ENCODE measurements at regions not wholly inside any gene's neighbourhood (a gene's known extent, or its start where the extent isn't known, plus 50 kb on each side); places are given as distances from the start of the nearest gene placed in this dataset.

DNA sequence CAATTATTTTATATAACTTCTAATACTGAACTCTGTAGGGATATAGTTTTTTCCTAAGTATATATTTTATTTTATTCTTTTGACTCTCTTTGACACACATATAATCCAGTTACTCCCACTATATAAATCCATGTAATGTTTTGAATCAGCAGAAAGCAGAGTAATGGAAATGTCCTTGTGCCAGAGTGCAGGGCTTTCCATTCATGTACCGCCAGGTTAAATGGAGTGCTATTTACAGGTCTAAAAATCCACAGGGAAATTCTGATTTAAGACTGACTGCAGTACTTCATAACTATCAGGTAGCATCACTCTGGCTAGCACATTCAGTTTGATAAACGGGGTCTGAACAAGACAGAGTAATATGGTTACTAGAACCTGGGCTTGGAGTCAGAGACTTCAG is 626.8 kb downstream of the COL12A1 start:
- no peak overlapping the region for H3K9ac ChIP-seq (ENCODE audit: low read length)
- no peak overlapping the region for H2AFZ ChIP-seq (ENCODE audit: low read length)
- no peak overlapping the region for H3K4me2 ChIP-seq (ENCODE audit: low read length)
- no peaks in the 10 kb centered on the region for H3K36me3 ChIP-seq (ENCODE audit: insufficient read depth, low read length)
- H3K79me2 ChIP-seq (ENCODE audit: insufficient read depth, low read length): no peaks in the 10 kb centered on the region
- H3K9me3 ChIP-seq (ENCODE audit: low read length): no peaks in the 10 kb centered on the region
- no peaks in the 10 kb centered on the region for H3F3A ChIP-seq (ENCODE audit: insufficient read depth, low read length)
- no peak overlapping the region for H3K4me3 ChIP-seq (ENCODE audit: low read depth, low read length, poor library complexity, severe bottlenecking)
- H3K4me1 ChIP-seq (ENCODE audit: insufficient read depth, low read length, severe bottlenecking): no peaks in the 10 kb centered on the region
- TF ChIP-seq EZH2 (IDR thresholded peaks at IDR 0.05; ENCODE audit: borderline replicate concordance, low read length) (no peak), CTCF (IDR thresholded peaks at IDR 0.05; ENCODE audit: low read length) (no peak)
- H3K27ac ChIP-seq (ENCODE audit: low read depth, low read length, poor library complexity, severe bottlenecking): no peak overlapping the region
- no peaks in the 10 kb centered on the region for H4K20me1 ChIP-seq (ENCODE audit: insufficient read depth, low read length)
- H3K9me2 ChIP-seq (ENCODE audit: low read depth, low read length): no peaks in the 10 kb centered on the region
- H3K27me3 ChIP-seq (ENCODE audit: insufficient read depth, low read length): no peaks in the 10 kb centered on the region

DNA sequence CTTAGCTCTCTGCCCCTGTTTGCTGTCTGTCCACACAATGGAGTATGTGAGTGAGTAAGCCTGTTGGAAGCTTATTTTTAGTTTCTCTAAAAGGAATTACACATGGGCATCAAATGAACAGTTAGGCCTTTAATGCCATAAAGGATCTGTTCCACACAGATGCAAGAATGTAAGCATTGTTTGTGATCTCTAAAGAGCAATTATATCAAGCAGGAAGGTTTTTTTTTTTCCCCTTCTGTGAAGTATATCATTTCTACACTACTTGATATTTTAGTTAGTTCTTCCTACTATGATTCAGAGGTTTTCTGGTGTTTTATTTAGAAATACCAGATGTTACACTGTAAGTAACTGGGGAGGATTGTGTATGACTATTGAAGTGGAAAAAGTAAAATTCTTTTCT is 627.5 kb downstream of the COL12A1 start:
- no peaks in the 10 kb centered on the region for H3K9me3 ChIP-seq (ENCODE audit: low read length)
- H3K36me3 ChIP-seq (ENCODE audit: insufficient read depth, low read length): no peaks in the 10 kb centered on the region
- no peak overlapping the region for H3K4me3 ChIP-seq (ENCODE audit: low read depth, low read length, poor library complexity, severe bottlenecking)
- H3K4me1 ChIP-seq (ENCODE audit: insufficient read depth, low read length, severe bottlenecking): no peaks in the 10 kb centered on the region
- TF ChIP-seq CTCF (IDR thresholded peaks at IDR 0.05; ENCODE audit: low read length) (no peak), EZH2 (IDR thresholded peaks at IDR 0.05; ENCODE audit: borderline replicate concordance, low read length) (no peak)
- H3K27ac ChIP-seq (ENCODE audit: low read depth, low read length, poor library complexity, severe bottlenecking): no peak overlapping the region
- no peak overlapping the region for H3K4me2 ChIP-seq (ENCODE audit: low read length)
- no peaks in the 10 kb centered on the region for H4K20me1 ChIP-seq (ENCODE audit: insufficient read depth, low read length)
- no peaks in the 10 kb centered on the region for H3K27me3 ChIP-seq (ENCODE audit: insufficient read depth, low read length)
- H3K79me2 ChIP-seq (ENCODE audit: insufficient read depth, low read length): no peaks in the 10 kb centered on the region
- no peak overlapping the region for H3K9ac ChIP-seq (ENCODE audit: low read length)
- H2AFZ ChIP-seq (ENCODE audit: low read length): no peak overlapping the region
- no peaks in the 10 kb centered on the region for H3F3A ChIP-seq (ENCODE audit: insufficient read depth, low read length)
- H3K9me2 ChIP-seq (ENCODE audit: low read depth, low read length): no peaks in the 10 kb centered on the region

DNA sequence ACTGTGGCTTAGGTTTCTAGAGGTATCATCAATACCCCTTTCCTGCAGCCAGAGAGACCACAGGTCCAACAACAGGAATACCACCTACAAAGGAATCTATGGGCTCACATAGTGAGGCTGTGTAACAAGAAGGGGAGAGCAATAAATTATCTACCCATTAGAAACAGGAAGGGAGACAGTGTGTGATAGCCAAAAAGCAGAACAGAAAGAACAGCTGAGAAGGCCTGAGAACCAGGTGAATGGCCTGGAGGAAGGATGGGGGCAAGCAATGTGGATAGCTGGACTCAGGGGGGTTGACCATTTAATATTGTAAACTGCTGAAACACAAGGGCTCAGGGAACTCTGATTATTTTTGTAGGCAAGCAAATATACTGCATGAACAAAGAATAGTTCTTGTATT is 628.2 kb downstream of the COL12A1 start:
- Histone ChIP-seq H3K4me2 (ENCODE audit: low read length) (no peak overlapping the region), H3K27me3 (ENCODE audit: insufficient read depth, low read length) (no peaks in the 10 kb centered on the region), H4K20me1 (ENCODE audit: insufficient read depth, low read length) (no peaks in the 10 kb centered on the region), H3K9me3 (ENCODE audit: low read length) (no peaks in the 10 kb centered on the region), H3F3A (ENCODE audit: insufficient read depth, low read length) (no peaks in the 10 kb centered on the region), H2AFZ (ENCODE audit: low read length) (no peak overlapping the region), H3K9me2 (ENCODE audit: low read depth, low read length) (no peaks in the 10 kb centered on the region), H3K4me3 (ENCODE audit: low read depth, low read length, poor library complexity, severe bottlenecking) (no peak overlapping the region), H3K36me3 (ENCODE audit: insufficient read depth, low read length) (no peaks in the 10 kb centered on the region), H3K79me2 (ENCODE audit: insufficient read depth, low read length) (no peaks in the 10 kb centered on the region), H3K27ac (ENCODE audit: low read depth, low read length, poor library complexity, severe bottlenecking) (no peak overlapping the region), H3K9ac (ENCODE audit: low read length) (no peak overlapping the region), H3K4me1 (ENCODE audit: insufficient read depth, low read length, severe bottlenecking) (no peaks in the 10 kb centered on the region)
- TF ChIP-seq CTCF (IDR thresholded peaks at IDR 0.05; ENCODE audit: low read length) (no peak), EZH2 (IDR thresholded peaks at IDR 0.05; ENCODE audit: borderline replicate concordance, low read length) (no peak)
